ENCODE measurements at regions not wholly inside any gene's neighbourhood (a gene's known extent, or its start where the extent isn't known, plus 50 kb on each side); places are given as distances from the start of the nearest gene placed in this dataset.

DNA sequence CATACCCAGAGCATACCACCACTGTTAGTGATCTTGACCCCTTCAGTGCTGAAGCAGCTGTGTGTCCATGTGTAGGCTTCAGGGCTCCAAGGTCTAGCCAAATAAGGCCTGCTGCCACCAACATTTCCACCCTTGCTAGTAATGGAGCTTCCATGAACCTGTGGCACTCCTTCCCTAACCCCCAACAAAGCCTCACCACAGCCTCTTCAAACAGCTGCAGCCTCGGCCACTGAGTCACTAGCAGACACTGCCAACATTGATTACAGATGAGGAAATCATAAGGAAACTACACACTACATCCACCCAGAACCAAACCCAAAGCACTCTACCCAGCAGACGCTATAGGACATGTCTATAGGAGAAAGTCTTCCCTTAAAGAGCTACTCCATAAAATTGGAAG lies 610.7 kb downstream of the KCNJ2 start:
- ATAC-seq, result no peak
- H3K27me3 Mint-ChIP-seq (ENCODE audit: insufficient read depth, low read depth, poor library complexity), result no peaks in the 10 kb centered on the region

DNA sequence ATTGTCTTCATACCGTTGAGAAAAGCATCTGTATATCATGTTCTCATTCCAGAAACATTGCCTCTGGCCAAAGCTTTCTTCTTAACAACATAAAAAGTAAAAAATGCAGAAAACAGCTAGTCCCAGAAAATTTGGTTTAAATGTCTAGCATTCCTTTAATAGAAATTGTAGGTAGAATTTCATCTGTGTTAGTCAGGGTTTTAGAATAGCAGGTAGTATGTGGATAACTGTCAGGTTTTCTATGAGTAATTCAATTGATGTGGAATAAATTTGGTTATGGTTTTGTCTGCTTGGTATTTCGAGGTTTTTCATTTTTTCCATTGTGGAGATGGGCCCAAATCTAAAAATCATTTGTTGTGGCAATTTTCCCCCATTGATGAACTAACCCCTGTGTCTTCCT lies 616.7 kb downstream of the KCNJ2 start:
- DNase-seq (ENCODE audit: low spot score), result no peak
- H3K27me3 ChIP-seq (ENCODE audit: insufficient read depth), result no peaks in the 10 kb centered on the region
- no peak overlapping the region for H2AFZ ChIP-seq
- H3K9me2 ChIP-seq (ENCODE audit: insufficient read depth), result peaks cover 8% of the 10 kb centered on the region; the same call in 1 of the 2 replicates
- H3K4me1 ChIP-seq (ENCODE audit: insufficient read depth), result no peaks in the 10 kb centered on the region
- Mint-ChIP-seq H3K9me3 (peaks cover 6% of the 10 kb centered on the region; the same call in 1 of the 3 replicates), H3K4me1 (no peaks in the 10 kb centered on the region), H3K27me3 (ENCODE audit: insufficient read depth, low read depth, poor library complexity) (no peaks in the 10 kb centered on the region), H3K36me3 (ENCODE audit: low read depth) (no peaks in the 10 kb centered on the region; the same call in 2 of the 3 replicates), H3K4me3 (no peak overlapping the region), H3K27ac (no peak overlapping the region)
- H3F3A ChIP-seq (replicated peaks; ENCODE audit: low read depth), result no peaks in the 10 kb centered on the region
- H3K4me3 ChIP-seq, result no peak overlapping the region
- H3K27ac ChIP-seq (ENCODE audit: low read depth), result no peak overlapping the region
- H4K20me1 ChIP-seq (replicated peaks; ENCODE audit: insufficient read depth), result no peaks in the 10 kb centered on the region
- no peak overlapping the region for H3K4me2 ChIP-seq
- H3K79me2 ChIP-seq (replicated peaks; ENCODE audit: insufficient read depth), result no peaks in the 10 kb centered on the region
- no peak for ATAC-seq
- no peaks in the 10 kb centered on the region for H3K36me3 ChIP-seq (ENCODE audit: insufficient read depth)
- TF ChIP-seq, protein P1, sequence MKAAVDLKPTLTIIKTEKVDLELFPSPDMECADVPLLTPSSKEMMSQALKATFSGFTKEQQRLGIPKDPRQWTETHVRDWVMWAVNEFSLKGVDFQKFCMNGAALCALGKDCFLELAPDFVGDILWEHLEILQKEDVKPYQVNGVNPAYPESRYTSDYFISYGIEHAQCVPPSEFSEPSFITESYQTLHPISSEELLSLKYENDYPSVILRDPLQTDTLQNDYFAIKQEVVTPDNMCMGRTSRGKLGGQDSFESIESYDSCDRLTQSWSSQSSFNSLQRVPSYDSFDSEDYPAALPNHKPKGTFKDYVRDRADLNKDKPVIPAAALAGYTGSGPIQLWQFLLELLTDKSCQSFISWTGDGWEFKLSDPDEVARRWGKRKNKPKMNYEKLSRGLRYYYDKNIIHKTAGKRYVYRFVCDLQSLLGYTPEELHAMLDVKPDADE (IDR thresholded peaks at IDR 0.05), result no peak
- TF ChIP-seq, protein P2, sequence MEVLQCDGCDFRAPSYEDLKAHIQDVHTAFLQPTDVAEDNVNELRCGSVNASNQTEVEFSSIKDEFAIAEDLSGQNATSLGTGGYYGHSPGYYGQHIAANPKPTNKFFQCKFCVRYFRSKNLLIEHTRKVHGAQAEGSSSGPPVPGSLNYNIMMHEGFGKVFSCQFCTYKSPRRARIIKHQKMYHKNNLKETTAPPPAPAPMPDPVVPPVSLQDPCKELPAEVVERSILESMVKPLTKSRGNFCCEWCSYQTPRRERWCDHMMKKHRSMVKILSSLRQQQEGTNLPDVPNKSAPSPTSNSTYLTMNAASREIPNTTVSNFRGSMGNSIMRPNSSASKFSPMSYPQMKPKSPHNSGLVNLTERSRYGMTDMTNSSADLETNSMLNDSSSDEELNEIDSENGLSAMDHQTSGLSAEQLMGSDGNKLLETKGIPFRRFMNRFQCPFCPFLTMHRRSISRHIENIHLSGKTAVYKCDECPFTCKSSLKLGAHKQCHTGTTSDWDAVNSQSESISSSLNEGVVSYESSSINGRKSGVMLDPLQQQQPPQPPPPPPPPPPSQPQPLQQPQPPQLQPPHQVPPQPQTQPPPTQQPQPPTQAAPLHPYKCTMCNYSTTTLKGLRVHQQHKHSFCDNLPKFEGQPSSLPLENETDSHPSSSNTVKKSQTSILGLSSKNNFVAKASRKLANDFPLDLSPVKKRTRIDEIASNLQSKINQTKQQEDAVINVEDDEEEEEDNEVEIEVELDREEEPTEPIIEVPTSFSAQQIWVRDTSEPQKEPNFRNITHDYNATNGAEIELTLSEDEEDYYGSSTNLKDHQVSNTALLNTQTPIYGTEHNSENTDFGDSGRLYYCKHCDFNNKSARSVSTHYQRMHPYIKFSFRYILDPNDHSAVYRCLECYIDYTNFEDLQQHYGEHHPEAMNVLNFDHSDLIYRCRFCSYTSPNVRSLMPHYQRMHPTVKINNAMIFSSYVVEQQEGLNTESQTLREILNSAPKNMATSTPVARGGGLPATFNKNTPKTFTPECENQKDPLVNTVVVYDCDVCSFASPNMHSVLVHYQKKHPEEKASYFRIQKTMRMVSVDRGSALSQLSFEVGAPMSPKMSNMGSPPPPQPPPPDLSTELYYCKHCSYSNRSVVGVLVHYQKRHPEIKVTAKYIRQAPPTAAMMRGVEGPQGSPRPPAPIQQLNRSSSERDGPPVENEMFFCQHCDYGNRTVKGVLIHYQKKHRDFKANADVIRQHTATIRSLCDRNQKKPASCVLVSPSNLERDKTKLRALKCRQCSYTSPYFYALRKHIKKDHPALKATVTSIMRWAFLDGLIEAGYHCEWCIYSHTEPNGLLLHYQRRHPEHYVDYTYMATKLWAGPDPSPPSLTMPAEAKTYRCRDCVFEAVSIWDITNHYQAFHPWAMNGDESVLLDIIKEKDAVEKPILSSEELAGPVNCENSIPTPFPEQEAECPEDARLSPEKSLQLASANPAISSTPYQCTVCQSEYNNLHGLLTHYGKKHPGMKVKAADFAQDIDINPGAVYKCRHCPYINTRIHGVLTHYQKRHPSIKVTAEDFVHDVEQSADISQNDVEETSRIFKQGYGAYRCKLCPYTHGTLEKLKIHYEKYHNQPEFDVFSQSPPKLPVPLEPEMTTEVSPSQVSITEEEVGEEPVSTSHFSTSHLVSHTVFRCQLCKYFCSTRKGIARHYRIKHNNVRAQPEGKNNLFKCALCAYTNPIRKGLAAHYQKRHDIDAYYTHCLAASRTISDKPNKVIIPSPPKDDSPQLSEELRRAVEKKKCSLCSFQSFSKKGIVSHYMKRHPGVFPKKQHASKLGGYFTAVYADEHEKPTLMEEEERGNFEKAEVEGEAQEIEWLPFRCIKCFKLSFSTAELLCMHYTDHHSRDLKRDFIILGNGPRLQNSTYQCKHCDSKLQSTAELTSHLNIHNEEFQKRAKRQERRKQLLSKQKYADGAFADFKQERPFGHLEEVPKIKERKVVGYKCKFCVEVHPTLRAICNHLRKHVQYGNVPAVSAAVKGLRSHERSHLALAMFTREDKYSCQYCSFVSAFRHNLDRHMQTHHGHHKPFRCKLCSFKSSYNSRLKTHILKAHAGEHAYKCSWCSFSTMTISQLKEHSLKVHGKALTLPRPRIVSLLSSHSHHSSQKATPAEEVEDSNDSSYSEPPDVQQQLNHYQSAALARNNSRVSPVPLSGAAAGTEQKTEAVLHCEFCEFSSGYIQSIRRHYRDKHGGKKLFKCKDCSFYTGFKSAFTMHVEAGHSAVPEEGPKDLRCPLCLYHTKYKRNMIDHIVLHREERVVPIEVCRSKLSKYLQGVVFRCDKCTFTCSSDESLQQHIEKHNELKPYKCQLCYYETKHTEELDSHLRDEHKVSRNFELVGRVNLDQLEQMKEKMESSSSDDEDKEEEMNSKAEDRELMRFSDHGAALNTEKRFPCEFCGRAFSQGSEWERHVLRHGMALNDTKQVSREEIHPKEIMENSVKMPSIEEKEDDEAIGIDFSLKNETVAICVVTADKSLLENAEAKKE (CRISPR knock-in tag; IDR thresholded peaks at IDR 0.05), result no peak
- TF ChIP-seq, protein P3, sequence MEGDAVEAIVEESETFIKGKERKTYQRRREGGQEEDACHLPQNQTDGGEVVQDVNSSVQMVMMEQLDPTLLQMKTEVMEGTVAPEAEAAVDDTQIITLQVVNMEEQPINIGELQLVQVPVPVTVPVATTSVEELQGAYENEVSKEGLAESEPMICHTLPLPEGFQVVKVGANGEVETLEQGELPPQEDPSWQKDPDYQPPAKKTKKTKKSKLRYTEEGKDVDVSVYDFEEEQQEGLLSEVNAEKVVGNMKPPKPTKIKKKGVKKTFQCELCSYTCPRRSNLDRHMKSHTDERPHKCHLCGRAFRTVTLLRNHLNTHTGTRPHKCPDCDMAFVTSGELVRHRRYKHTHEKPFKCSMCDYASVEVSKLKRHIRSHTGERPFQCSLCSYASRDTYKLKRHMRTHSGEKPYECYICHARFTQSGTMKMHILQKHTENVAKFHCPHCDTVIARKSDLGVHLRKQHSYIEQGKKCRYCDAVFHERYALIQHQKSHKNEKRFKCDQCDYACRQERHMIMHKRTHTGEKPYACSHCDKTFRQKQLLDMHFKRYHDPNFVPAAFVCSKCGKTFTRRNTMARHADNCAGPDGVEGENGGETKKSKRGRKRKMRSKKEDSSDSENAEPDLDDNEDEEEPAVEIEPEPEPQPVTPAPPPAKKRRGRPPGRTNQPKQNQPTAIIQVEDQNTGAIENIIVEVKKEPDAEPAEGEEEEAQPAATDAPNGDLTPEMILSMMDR (conservative IDR thresholded peaks at IDR 0.05; ENCODE audit: low read depth in 2 of 2), result no peak

More for the DNA sequence above, 610.7 kb downstream of the KCNJ2 start:
- DNase-seq (ENCODE audit: low spot score), result no peak
- Mint-ChIP-seq H3K4me1 (no peaks in the 10 kb centered on the region), H3K9me3 (peaks cover 6% of the 10 kb centered on the region; the same call in 1 of the 3 replicates), H3K4me3 (no peak overlapping the region), H3K27ac (no peak overlapping the region), H3K36me3 (ENCODE audit: low read depth) (no peaks in the 10 kb centered on the region)
- Histone ChIP-seq H3K27ac (ENCODE audit: low read depth) (no peak overlapping the region), H3K4me3 (no peak overlapping the region), H4K20me1 (replicated peaks; ENCODE audit: insufficient read depth) (no peaks in the 10 kb centered on the region), H3K9me2 (ENCODE audit: insufficient read depth) (no peaks in the 10 kb centered on the region), H3K79me2 (replicated peaks; ENCODE audit: insufficient read depth) (no peaks in the 10 kb centered on the region), H3K27me3 (ENCODE audit: insufficient read depth) (no peaks in the 10 kb centered on the region), H3F3A (replicated peaks; ENCODE audit: low read depth) (no peaks in the 10 kb centered on the region), H3K4me2 (no peak overlapping the region), H2AFZ (no peak overlapping the region), H3K36me3 (ENCODE audit: insufficient read depth) (no peaks in the 10 kb centered on the region), H3K4me1 (ENCODE audit: insufficient read depth) (no peaks in the 10 kb centered on the region)
- TF ChIP-seq EZH2 (IDR thresholded peaks at IDR 0.05; ENCODE audit: low read depth, unreplicated experiment), result no peak
- no peak for TF ChIP-seq POLR2AphosphoS5 (IDR thresholded peaks at IDR 0.05; ENCODE audit: low read depth)
- TF ChIP-seq, protein P3 (conservative IDR thresholded peaks at IDR 0.05; ENCODE audit: low read depth in 2 of 2), result no peak

Measured in GM23338 (cell line).